Prostate gland (tissue), 2 donors: ENCODE measurements at regions not wholly inside any gene's neighbourhood (a gene's known extent, or its start where the extent isn't known, plus 50 kb on each side); places are given as distances from the start of the nearest gene placed in this dataset.

Experiments used
- CTCF ChIP-seq, 4 experiments: fragments of 200-600 bp in 2 of 4; fragments of 450-650 bp in 2 of 4; sonication (generic) in 2 of 4; IDR thresholded peaks; 1 replicate in 3 of 4; 2 replicates in 1 of 4; pipeline ENCODE4 v1.5.1; 2016 to 2019; ENCODE audit warnings: antibody characterized with exemption in 4 of 4, mild to moderate bottlenecking in 2 of 4, moderate library complexity in 2 of 4
- POLR2AphosphoS5 ChIP-seq: sonication (generic); formaldehyde crosslinking; IDR thresholded peaks from one replicate; pipeline ENCODE4 v1.6.1; 2017; ENCODE audit warnings: antibody characterized with exemption

GRCh38 chr5:25006237-25006636 is 361.5 kb upstream of the CDH10 start:
- TF ChIP-seq CTCF (IDR thresholded peaks at IDR 0.05) = no peak
- no peak for TF ChIP-seq POLR2AphosphoS5
